ENCODE measurements at regions not wholly inside any gene's neighbourhood (a gene's known extent, or its start where the extent isn't known, plus 50 kb on each side); places are given as distances from the start of the nearest gene placed in this dataset.

- TF ChIP-seq, protein P1, sequence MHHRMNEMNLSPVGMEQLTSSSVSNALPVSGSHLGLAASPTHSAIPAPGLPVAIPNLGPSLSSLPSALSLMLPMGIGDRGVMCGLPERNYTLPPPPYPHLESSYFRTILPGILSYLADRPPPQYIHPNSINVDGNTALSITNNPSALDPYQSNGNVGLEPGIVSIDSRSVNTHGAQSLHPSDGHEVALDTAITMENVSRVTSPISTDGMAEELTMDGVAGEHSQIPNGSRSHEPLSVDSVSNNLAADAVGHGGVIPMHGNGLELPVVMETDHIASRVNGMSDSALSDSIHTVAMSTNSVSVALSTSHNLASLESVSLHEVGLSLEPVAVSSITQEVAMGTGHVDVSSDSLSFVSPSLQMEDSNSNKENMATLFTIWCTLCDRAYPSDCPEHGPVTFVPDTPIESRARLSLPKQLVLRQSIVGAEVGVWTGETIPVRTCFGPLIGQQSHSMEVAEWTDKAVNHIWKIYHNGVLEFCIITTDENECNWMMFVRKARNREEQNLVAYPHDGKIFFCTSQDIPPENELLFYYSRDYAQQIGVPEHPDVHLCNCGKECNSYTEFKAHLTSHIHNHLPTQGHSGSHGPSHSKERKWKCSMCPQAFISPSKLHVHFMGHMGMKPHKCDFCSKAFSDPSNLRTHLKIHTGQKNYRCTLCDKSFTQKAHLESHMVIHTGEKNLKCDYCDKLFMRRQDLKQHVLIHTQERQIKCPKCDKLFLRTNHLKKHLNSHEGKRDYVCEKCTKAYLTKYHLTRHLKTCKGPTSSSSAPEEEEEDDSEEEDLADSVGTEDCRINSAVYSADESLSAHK (tag by site-specific recombination; IDR thresholded peaks at IDR 0.05): no peak
- TF ChIP-seq ZNF37A (tag by site-specific recombination; IDR thresholded peaks at IDR 0.05) (no peak), ZNF558 (tag by site-specific recombination; IDR thresholded peaks at IDR 0.05) (no peak), REST (tag by site-specific recombination; IDR thresholded peaks at IDR 0.05) (no peak), KLF1 (tag by site-specific recombination; IDR thresholded peaks at IDR 0.05) (no peak), ZNF184 (tag by site-specific recombination; IDR thresholded peaks at IDR 0.05) (no peak), CTCF (tag by site-specific recombination; IDR thresholded peaks at IDR 0.05) (no peak)
These were observed 107.3 kb upstream of the SERP2 start for GRCh38 chr13:44266305-44266704.
